GM23338 (cell line): ENCODE measurements at regions not wholly inside any gene's neighbourhood (a gene's known extent, or its start where the extent isn't known, plus 50 kb on each side); places are given as distances from the start of the nearest gene placed in this dataset.

Experiments
- CREB1 ChIP-seq: fragments of 250-450 bp; sonication (Bioruptor Pico); IDR thresholded peaks from 2 replicates; pipeline ENCODE4 v1.5.0; 2020; ENCODE audit warnings: low read depth, mild to moderate bottlenecking, moderate library complexity
- EZH2 ChIP-seq: fragments of 200-600 bp; sonication (generic); IDR thresholded peaks from one replicate; pipeline ENCODE4 v1.8.0; 2017; ENCODE audit warnings: antibody characterized with exemption, mild to moderate bottlenecking, low read depth; ENCODE audit not compliant: unreplicated experiment
- EZH2phosphoT487 ChIP-seq: fragments of 200-600 bp; sonication (generic); IDR thresholded peaks from one replicate; pipeline ENCODE4 v1.8.1; 2018; ENCODE audit warnings: antibody characterized with exemption; ENCODE audit not compliant: unreplicated experiment
- JUNB ChIP-seq: IDR thresholded peaks from one replicate; pipeline ENCODE4 v1.6.1; 2016; ENCODE audit warnings: antibody characterized with exemption; ENCODE audit not compliant: unreplicated experiment
- POLR2AphosphoS5 ChIP-seq: IDR thresholded peaks from 2 replicates; pipeline ENCODE4 v1.6.1; 2016; ENCODE audit warnings: antibody characterized with exemption, low read depth
- STAT1 ChIP-seq: IDR thresholded peaks from one replicate; pipeline ENCODE4 v1.6.1; 2016; ENCODE audit warnings: antibody characterized with exemption; ENCODE audit not compliant: unreplicated experiment
- ZNF331 ChIP-seq: fragments of 250-450 bp; sonication (Bioruptor Pico); IDR thresholded peaks from 2 replicates; pipeline ENCODE4 v1.5.0; 2020; ENCODE audit warnings: low read depth, mild to moderate bottlenecking, moderate library complexity
- TF ChIP-seq, protein P1 (sequence below), 2 experiments: fragments of 200-600 bp in 1 of 2; sonication (generic) in 1 of 2; conservative IDR thresholded peaks; 2 replicates each; pipeline versions ENCODE4 v1.5.1 to v1.6.1; 2016 to 2017; ENCODE audit warnings: antibody characterized with exemption in 2 of 2, low read depth in 2 of 2, mild to moderate bottlenecking in 2 of 2, moderate library complexity in 1 of 2
- TF ChIP-seq, protein P2 (sequence below): IDR thresholded peaks from one replicate; pipeline ENCODE4 v1.6.1; 2018; ENCODE audit warnings: antibody characterized with exemption; ENCODE audit not compliant: unreplicated experiment

DNA sequence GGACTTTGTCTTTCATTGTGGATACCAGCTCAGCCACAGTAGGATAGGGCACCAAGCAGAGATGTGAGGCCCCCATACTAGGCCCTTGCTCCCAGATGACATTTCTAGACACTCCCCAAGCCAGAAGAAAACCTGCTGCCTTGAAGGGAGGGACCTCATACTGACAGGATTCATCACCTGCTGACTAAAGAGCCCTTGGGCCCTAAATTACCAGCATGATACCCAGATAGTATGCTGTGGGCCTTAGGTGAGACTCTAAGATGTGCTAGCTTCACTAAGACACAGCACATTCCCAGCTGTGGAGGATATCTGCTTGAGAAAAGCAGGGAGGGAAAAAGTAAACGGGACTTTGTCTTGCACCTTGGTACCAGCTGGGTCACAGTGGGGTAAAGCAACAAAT, 324.0 kb downstream of the TBL1XR1 start:
- TF ChIP-seq EZH2 (no peak), ZNF331 (CRISPR knock-in tag) (no peak), POLR2AphosphoS5 (no peak), CREB1 (CRISPR knock-in tag) (no peak), JUNB (no peak), STAT1 (no peak), EZH2phosphoT487 (no peak)
- TF ChIP-seq, protein P1, sequence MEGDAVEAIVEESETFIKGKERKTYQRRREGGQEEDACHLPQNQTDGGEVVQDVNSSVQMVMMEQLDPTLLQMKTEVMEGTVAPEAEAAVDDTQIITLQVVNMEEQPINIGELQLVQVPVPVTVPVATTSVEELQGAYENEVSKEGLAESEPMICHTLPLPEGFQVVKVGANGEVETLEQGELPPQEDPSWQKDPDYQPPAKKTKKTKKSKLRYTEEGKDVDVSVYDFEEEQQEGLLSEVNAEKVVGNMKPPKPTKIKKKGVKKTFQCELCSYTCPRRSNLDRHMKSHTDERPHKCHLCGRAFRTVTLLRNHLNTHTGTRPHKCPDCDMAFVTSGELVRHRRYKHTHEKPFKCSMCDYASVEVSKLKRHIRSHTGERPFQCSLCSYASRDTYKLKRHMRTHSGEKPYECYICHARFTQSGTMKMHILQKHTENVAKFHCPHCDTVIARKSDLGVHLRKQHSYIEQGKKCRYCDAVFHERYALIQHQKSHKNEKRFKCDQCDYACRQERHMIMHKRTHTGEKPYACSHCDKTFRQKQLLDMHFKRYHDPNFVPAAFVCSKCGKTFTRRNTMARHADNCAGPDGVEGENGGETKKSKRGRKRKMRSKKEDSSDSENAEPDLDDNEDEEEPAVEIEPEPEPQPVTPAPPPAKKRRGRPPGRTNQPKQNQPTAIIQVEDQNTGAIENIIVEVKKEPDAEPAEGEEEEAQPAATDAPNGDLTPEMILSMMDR (conservative IDR thresholded peaks at IDR 0.05; ENCODE audit: low read depth in 2 of 2): no peak
- TF ChIP-seq, protein P2, sequence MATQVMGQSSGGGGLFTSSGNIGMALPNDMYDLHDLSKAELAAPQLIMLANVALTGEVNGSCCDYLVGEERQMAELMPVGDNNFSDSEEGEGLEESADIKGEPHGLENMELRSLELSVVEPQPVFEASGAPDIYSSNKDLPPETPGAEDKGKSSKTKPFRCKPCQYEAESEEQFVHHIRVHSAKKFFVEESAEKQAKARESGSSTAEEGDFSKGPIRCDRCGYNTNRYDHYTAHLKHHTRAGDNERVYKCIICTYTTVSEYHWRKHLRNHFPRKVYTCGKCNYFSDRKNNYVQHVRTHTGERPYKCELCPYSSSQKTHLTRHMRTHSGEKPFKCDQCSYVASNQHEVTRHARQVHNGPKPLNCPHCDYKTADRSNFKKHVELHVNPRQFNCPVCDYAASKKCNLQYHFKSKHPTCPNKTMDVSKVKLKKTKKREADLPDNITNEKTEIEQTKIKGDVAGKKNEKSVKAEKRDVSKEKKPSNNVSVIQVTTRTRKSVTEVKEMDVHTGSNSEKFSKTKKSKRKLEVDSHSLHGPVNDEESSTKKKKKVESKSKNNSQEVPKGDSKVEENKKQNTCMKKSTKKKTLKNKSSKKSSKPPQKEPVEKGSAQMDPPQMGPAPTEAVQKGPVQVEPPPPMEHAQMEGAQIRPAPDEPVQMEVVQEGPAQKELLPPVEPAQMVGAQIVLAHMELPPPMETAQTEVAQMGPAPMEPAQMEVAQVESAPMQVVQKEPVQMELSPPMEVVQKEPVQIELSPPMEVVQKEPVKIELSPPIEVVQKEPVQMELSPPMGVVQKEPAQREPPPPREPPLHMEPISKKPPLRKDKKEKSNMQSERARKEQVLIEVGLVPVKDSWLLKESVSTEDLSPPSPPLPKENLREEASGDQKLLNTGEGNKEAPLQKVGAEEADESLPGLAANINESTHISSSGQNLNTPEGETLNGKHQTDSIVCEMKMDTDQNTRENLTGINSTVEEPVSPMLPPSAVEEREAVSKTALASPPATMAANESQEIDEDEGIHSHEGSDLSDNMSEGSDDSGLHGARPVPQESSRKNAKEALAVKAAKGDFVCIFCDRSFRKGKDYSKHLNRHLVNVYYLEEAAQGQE: no peak
